T47D (cell line): ENCODE measurements at regions not wholly inside any gene's neighbourhood (a gene's known extent, or its start where the extent isn't known, plus 50 kb on each side); places are given as distances from the start of the nearest gene placed in this dataset.

Experiments
- DNase-seq, 2 experiments: peaks; one replicate each; pipeline versions ENCODE4 v3.0.0 to v3.0.0-alpha.2; 2011 to 2012; ENCODE audit warnings: low read depth in 1 of 2, low spot score in 1 of 2
- JUND ChIP-seq: IDR thresholded peaks from 2 replicates; pipeline ENCODE4 v1.6.1; 2012; ENCODE audit warnings: low read depth
- in situ Hi-C: cut with HindIII; loops from 2 replicates; pipeline ENCODE4 v1.10.0; 2016; ENCODE audit warnings: low sequenced_read_pairs, low pct_unique_long_range_greater_than_20kb

GRCh38 chr9:135414293-135414692 lies 65.3 kb upstream of the PPP1R26 start:
- in situ Hi-C loops, result loop anchor here (25.0 kb wide), 1 partner anchor 327 kb away; the partner anchor contains the start of gene OLFM1
- TF ChIP-seq JUND, result no peak
- DNase-seq, result no peak

- DNase-seq, result no peak
- no peak for TF ChIP-seq JUND
- in situ Hi-C loops, result loop anchor here (25.0 kb wide), 1 partner anchor 328 kb away; the partner anchor contains the start of gene OLFM1
These were observed 64.0 kb upstream of the PPP1R26 start for GRCh38 chr9:135415586-135415985.

GRCh38 chr9:135416664-135417290 lies 62.8 kb upstream of the PPP1R26 start:
- in situ Hi-C loops, result loop anchor here (25.0 kb wide), 1 partner anchor 329 kb away; the partner anchor contains the start of gene OLFM1
- no peak for TF ChIP-seq JUND
- no peak for DNase-seq

GRCh38 chr9:135418161-135418560 lies 61.4 kb upstream of the PPP1R26 start:
- in situ Hi-C loops, result loop anchor here (25.0 kb wide), 1 partner anchor 331 kb away; the partner anchor contains the start of gene OLFM1
- no peak for DNase-seq
- TF ChIP-seq JUND, result no peak

- DNase-seq, result no peak
- TF ChIP-seq JUND, result no peak
- in situ Hi-C loops, result loop anchor here (25.0 kb wide), 1 partner anchor 332 kb away; the partner anchor contains the start of gene OLFM1
These were observed 60.5 kb upstream of the PPP1R26 start for GRCh38 chr9:135419106-135419505.

- no peak for DNase-seq
- in situ Hi-C loops, result loop anchor here (25.0 kb wide), 1 partner anchor 335 kb away; the partner anchor contains the start of gene OLFM1
- no peak for TF ChIP-seq JUND
These were observed 57.1 kb upstream of the PPP1R26 start for GRCh38 chr9:135422341-135422944.

GRCh38 chr9:135423725-135424124 lies 55.9 kb upstream of the PPP1R26 start:
- no peak for TF ChIP-seq JUND
- in situ Hi-C loops, result loop anchor here (25.0 kb wide), 1 partner anchor 336 kb away; the partner anchor contains the start of gene OLFM1
- no peak for DNase-seq
